Left ventricle myocardium inferior (tissue), 1 donor: ENCODE measurements at regions not wholly inside any gene's neighbourhood (a gene's known extent, or its start where the extent isn't known, plus 50 kb on each side); places are given as distances from the start of the nearest gene placed in this dataset.

Experiments
- DNase-seq: peaks from one replicate; pipeline ENCODE4 v3.0.0-alpha.2; 2020
- H3K27ac ChIP-seq: fragments of 200-600 bp; replicated peaks from 2 replicates; pipeline ENCODE4 v1.8.0; 2021
- H3K27me3 ChIP-seq: fragments of 200-600 bp; 2 replicates; pipeline ENCODE4 v1.8.0; 2021; ENCODE audit warnings: low read depth
- H3K36me3 ChIP-seq: fragments of 200-600 bp; 2 replicates; pipeline ENCODE4 v1.8.0; 2021
- H3K4me1 ChIP-seq: fragments of 200-600 bp; 2 replicates; pipeline ENCODE4 v1.8.0; 2021
- H3K4me3 ChIP-seq: fragments of 200-600 bp; 2 replicates; pipeline ENCODE4 v1.8.0; 2021; ENCODE audit warnings: mild to moderate bottlenecking, moderate library complexity
- H3K9me3 ChIP-seq: fragments of 200-600 bp; replicated peaks from 2 replicates; pipeline ENCODE4 v1.8.0; 2021
- CTCF ChIP-seq: fragments of 200-600 bp; IDR thresholded peaks from 2 replicates; pipeline ENCODE4 v1.8.0; 2021; ENCODE audit warnings: antibody characterized with exemption, mild to moderate bottlenecking, borderline replicate concordance
- intact Hi-C: fragments of 100-400 bp; cut with micrococcal nuclease; formaldehyde crosslinking; loops from one replicate; pipeline ENCODE4 v1.11.0; 2022
- donor health status: DM: no; HTN: yes; CAD: no; lungs with severe emphysema.

GRCh38 chr3:34139566-34139965, 341.1 kb downstream of the PDCD6IP start:
- no peak overlapping the region for H3K4me3 ChIP-seq
- no peaks in the 10 kb centered on the region for H3K36me3 ChIP-seq
- no peak overlapping the region for H3K27ac ChIP-seq
- DNase-seq = no peak
- TF ChIP-seq CTCF = no peak
- intact Hi-C loops = no loop called here
- peaks cover 32% of the 10 kb centered on the region for H3K9me3 ChIP-seq
- H3K27me3 ChIP-seq = no peaks in the 10 kb centered on the region
- no peaks in the 10 kb centered on the region for H3K4me1 ChIP-seq

- no peak for DNase-seq
- intact Hi-C loops = no loop called here
- Histone ChIP-seq H3K27ac (no peak overlapping the region), H3K27me3 (no peaks in the 10 kb centered on the region), H3K4me1 (no peaks in the 10 kb centered on the region), H3K36me3 (no peaks in the 10 kb centered on the region), H3K9me3 (peaks cover 23% of the 10 kb centered on the region), H3K4me3 (no peak overlapping the region)
- TF ChIP-seq CTCF = no peak
Observed at GRCh38 chr3:34140616-34141015, 342.2 kb downstream of the PDCD6IP start.

- no peak for DNase-seq
- no peaks in the 10 kb centered on the region for H3K4me1 ChIP-seq
- no peak overlapping the region for H3K27ac ChIP-seq
- intact Hi-C loops = no loop called here
- peaks cover 20% of the 10 kb centered on the region for H3K9me3 ChIP-seq
- TF ChIP-seq CTCF = no peak
- no peaks in the 10 kb centered on the region for H3K27me3 ChIP-seq
- H3K36me3 ChIP-seq = no peaks in the 10 kb centered on the region
- no peak overlapping the region for H3K4me3 ChIP-seq
Observed at GRCh38 chr3:34141841-34142337, 343.5 kb downstream of the PDCD6IP start.

DNA sequence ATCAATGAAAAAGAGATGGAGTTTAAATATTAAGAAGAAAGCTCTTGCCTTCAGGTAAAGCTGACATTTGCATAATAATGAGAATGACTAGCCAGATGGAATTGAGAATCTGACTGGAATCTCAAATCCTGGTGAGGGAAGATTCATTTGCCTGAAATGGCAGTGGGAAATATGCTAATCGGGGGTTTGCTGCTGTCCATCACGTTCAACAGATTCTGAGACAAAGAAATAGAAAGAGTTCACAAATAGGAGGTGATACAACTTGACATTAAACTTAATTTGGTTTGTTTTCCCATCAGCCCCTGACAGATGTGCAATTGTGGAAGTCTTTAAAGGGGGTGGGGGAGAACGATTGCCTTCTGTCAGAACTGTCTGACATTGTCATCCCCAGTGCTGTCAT, 347.4 kb downstream of the PDCD6IP start:
- no peak overlapping the region for H3K27ac ChIP-seq
- no peaks in the 10 kb centered on the region for H3K9me3 ChIP-seq
- no peak overlapping the region for H3K4me3 ChIP-seq
- no peaks in the 10 kb centered on the region for H3K4me1 ChIP-seq
- intact Hi-C loops = no loop called here
- no peaks in the 10 kb centered on the region for H3K36me3 ChIP-seq
- no peak for TF ChIP-seq CTCF
- DNase-seq = no peak
- H3K27me3 ChIP-seq = no peaks in the 10 kb centered on the region

GRCh38 chr3:34146596-34146995, 348.2 kb downstream of the PDCD6IP start:
- Histone ChIP-seq H3K9me3 (no peaks in the 10 kb centered on the region), H3K4me3 (no peak overlapping the region), H3K36me3 (no peaks in the 10 kb centered on the region), H3K4me1 (no peaks in the 10 kb centered on the region), H3K27ac (no peak overlapping the region), H3K27me3 (no peaks in the 10 kb centered on the region)
- DNase-seq = no peak
- TF ChIP-seq CTCF = no peak
- intact Hi-C loops = no loop called here

GRCh38 chr3:34150992-34151391, 352.6 kb downstream of the PDCD6IP start:
- Histone ChIP-seq H3K4me1 (no peaks in the 10 kb centered on the region), H3K27me3 (peaks cover 2% of the 10 kb centered on the region), H3K36me3 (no peaks in the 10 kb centered on the region), H3K4me3 (no peak overlapping the region), H3K9me3 (no peaks in the 10 kb centered on the region), H3K27ac (no peak overlapping the region)
- intact Hi-C loops = no loop called here
- no peak for TF ChIP-seq CTCF
- no peak for DNase-seq
